ENCODE measurements at regions not wholly inside any gene's neighbourhood (a gene's known extent, or its start where the extent isn't known, plus 50 kb on each side); places are given as distances from the start of the nearest gene placed in this dataset.
A peak's percentile ranks its signal among the peaks of the same experiment; 100 is the strongest.

GRCh38 chr1:116835161-116835560, 74.6 kb upstream of the PTGFRN start:
- Histone ChIP-seq H3K27ac (no peak overlapping the region), H3K4me3 (no peak overlapping the region)
- no peak for TF ChIP-seq CTCF (IDR thresholded peaks at IDR 0.05)
- no peak for DNase-seq (ENCODE audit: low spot score)

GRCh38 chr1:116836099-116836498, 73.6 kb upstream of the PTGFRN start:
- no peak for DNase-seq (ENCODE audit: low spot score)
- no peak overlapping the region for H3K27ac ChIP-seq
- H3K4me3 ChIP-seq, result no peak overlapping the region
- TF ChIP-seq CTCF (IDR thresholded peaks at IDR 0.05), result no peak

GRCh38 chr1:116841569-116842344, 68.0 kb upstream of the PTGFRN start:
- no peak for TF ChIP-seq CTCF (IDR thresholded peaks at IDR 0.05)
- Histone ChIP-seq H3K4me3 (no peak overlapping the region), H3K27ac (no peak overlapping the region)
- no peak for DNase-seq (ENCODE audit: low spot score)

GRCh38 chr1:116842654-116843053, 67.1 kb upstream of the PTGFRN start:
- Histone ChIP-seq H3K4me3 (no peak overlapping the region), H3K27ac (no peak overlapping the region)
- TF ChIP-seq CTCF (IDR thresholded peaks at IDR 0.05), result no peak
- no peak for DNase-seq (ENCODE audit: low spot score)

- Histone ChIP-seq H3K4me3 (no peak overlapping the region), H3K27ac (no peak overlapping the region)
- no peak for TF ChIP-seq CTCF (IDR thresholded peaks at IDR 0.05)
- no peak for DNase-seq (ENCODE audit: low spot score)
Measured at GRCh38 chr1:116844775-116845174, 64.9 kb upstream of the PTGFRN start.

- no peak overlapping the region for H3K4me3 ChIP-seq
- no peak for DNase-seq (ENCODE audit: low spot score)
- peak overlapping the region in 1 of 2 donors; percentile 42 for H3K27ac ChIP-seq
- no peak for TF ChIP-seq CTCF (IDR thresholded peaks at IDR 0.05)
Measured at GRCh38 chr1:116847190-116847589, 62.5 kb upstream of the PTGFRN start.
